ENCODE measurements at regions not wholly inside any gene's neighbourhood (a gene's known extent, or its start where the extent isn't known, plus 50 kb on each side); places are given as distances from the start of the nearest gene placed in this dataset.

DNA sequence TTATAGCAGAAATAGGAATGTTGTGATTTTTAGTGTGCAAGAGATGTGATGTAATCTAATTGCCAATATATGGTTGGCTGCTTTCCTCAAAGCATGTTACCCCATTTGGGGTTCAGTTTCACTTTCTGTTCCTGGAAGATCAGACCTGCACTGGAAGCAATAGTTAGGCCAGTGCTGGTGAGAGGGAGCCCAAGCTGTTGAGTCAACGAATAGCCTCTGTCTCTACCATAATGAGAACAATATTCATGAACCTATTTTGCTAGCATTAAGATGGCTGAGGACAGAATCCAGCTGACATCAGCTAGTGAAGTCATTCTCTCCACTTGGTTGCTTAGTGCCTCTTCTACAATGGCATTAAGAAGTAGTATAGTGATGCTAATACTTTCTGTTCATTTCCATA, 379.9 kb upstream of the DCN start:
- H3K4me3 ChIP-seq (ENCODE audit: low read length): no peak overlapping the region
- no peak for TF ChIP-seq ZNF274 (IDR thresholded peaks at IDR 0.05; ENCODE audit: low read depth, low read length)

DNA sequence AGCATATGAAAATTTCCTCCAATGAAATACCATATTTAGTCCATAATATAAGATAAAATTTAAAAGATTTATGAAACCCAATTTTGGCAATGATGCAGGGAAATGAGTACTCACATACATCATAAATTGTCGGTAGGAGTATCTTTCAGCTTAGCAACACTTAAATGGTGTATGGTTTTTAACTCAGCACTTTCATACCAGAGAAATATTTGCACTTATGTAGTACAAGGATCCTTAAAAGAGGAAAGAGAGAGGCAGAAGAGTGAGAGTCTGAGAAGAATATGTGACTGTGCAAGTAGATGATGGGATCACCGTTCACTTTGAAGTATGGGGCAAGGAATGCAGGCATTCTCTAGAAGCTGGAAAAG, 379.3 kb upstream of the DCN start:
- TF ChIP-seq ZNF274 (IDR thresholded peaks at IDR 0.05; ENCODE audit: low read depth, low read length): no peak
- H3K4me3 ChIP-seq (ENCODE audit: low read length): no peak overlapping the region

DNA sequence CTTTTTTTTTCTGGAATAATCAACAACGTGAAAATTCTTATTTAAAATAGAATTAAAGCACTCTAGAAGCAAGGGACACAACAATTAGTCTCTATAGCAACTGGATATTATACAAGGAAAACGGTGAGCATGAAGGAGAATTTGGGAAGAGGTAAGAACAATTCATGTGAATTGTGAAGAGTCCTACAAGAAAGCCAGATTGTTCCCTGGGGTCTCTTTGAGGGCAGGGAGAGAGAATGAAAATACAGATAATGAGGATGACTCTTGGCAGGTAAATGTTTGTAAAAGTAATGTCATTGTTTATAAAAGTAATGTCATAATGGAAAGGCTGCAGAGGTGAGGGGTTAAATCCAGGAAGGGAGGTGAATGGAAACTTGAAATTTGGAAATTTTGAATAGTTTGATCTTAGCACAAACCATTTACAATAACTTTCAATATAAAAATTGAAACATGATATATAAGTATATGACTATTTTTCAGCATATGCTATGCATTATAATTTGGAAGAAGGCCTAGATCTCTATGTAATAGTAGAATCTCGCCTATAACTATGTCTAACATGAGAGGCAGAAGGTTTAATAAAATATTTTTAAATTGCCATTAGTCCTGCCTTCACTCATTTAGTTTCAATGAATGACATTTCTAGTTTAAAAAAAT, 378.8 kb upstream of the DCN start:
- no peak overlapping the region for H3K4me3 ChIP-seq (ENCODE audit: low read length)
- TF ChIP-seq ZNF274 (IDR thresholded peaks at IDR 0.05; ENCODE audit: low read depth, low read length): no peak

DNA sequence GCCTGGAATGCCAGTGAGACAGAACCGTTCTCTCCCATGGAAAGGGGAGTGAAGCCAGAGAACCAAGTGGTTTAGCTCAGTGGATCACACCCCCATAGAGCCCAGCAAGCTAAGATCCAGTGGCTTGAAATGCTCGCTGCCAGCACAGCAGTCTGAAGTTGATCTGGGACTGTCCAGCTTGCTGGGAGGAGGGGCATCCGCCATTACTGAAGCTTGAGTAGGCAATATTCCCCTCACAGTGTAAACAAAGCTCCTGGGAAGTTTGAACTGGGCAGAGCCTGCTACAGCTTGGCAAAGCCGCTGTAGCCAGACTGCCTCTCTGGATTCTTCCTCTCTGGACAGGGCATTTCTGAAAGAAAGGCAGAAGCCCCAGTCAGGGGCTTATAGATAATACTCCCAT, 374.3 kb upstream of the DCN start:
- TF ChIP-seq ZNF274 (IDR thresholded peaks at IDR 0.05; ENCODE audit: low read depth, low read length): no peak
- no peak overlapping the region for H3K4me3 ChIP-seq (ENCODE audit: low read length)

DNA sequence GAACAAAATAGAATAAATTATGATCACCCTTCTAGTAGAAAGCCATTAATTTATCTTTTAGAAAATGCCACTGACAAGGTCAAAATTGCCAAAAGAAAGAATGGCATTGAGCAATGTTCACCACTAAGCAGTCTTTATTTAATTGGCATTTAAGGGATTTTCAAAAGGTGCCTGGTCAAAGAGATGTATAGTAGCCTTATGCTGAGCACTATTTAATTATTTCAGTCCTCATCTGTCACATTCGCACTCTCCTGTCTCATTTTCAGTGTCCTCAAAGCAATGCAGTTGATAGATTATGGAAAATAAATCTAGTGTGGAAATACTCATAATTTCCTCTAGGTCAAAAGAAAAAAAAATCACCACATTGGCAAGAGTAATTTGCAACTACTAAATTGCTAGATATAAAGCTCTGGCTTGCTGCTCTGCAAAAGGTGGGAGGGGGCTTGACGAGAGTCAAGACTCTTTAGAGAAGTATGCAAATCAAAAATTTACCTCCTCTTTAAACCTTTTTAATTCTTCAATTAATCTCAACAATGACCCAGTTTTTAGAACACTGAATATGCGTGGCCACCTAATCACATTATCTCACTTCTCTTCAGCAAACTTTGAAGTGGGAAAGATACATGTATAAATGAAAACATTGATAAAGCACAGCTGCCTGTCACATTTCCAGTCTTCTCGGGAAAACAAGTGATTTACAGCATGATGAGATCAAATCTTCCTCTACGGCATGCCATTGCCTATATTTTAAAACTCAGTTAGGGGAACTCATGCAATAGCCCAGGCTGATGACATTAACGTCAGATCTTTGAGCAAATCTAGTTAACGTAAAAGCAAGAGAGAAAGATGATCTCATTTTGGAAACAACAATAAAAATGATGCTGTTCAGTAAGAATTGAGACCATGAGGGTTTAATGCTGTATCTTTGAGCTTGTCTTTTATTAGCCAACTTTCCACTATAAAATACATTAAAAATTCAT, 373.1 kb upstream of the DCN start:
- no peak overlapping the region for H3K4me3 ChIP-seq (ENCODE audit: low read length)
- no peak for TF ChIP-seq ZNF274 (IDR thresholded peaks at IDR 0.05; ENCODE audit: low read depth, low read length)

DNA sequence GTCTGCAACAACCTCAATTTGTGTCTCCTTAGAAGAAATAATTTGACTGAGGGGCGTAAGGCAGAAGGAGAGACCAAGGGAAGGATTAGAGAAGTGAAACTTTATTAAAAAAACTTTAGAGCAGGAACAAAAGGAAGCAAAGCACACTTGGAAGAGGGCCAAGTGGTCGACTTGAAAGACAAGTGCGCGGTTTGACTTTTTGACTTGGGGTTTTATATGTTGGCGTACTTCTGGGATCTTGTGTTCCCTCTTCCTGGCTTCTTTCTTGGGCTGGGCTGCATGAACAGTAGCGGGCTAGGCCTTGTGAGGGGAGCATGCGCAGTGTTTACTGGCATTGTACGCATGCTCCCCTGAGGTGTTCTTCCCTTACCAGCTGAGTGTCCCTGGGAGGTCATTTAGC, 369.3 kb upstream of the DCN start:
- H3K4me3 ChIP-seq (ENCODE audit: low read length): no peak overlapping the region
- no peak for TF ChIP-seq ZNF274 (IDR thresholded peaks at IDR 0.05; ENCODE audit: low read depth, low read length)

DNA sequence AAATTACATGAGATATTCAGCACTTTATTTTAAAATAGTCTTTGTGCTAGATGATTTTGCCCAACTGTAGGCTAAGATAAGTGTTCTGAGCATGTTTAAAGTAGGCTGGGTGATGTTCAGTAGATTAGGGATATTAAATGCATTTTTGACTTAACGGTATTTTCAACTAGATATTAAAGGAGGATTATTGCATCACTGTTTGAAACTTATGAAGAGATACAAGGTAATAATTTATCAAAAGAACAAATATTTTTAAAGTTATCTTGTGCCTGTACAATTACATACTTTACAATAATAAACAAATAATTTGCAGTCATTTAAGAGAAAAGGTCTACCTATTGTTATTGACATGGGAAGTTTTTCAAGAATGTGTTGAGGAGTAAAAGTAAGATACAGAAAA, 368.6 kb upstream of the DCN start:
- TF ChIP-seq ZNF274 (IDR thresholded peaks at IDR 0.05; ENCODE audit: low read depth, low read length): no peak
- H3K4me3 ChIP-seq (ENCODE audit: low read length): no peak overlapping the region

DNA sequence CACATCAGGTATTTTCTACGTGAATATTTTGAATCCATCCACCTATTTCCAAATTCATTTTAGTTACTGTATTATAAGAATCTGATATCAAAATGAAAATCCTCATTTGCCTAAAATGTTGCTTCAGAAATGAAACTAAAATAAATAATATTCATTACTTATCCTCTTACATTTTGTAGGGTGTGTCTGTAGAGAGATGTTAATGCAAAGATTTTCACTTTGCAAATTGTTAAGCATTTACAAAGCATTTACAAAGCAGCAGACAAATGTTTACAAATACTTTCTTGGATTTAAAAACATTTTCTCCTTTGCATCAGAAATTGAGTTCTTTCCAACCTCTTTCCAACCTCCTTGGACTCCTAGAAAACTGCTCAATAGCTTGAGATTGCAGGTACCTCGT, 360.0 kb upstream of the DCN start:
- H3K4me3 ChIP-seq (ENCODE audit: low read length): no peak overlapping the region
- no peak for TF ChIP-seq ZNF274 (IDR thresholded peaks at IDR 0.05; ENCODE audit: low read depth, low read length)

DNA sequence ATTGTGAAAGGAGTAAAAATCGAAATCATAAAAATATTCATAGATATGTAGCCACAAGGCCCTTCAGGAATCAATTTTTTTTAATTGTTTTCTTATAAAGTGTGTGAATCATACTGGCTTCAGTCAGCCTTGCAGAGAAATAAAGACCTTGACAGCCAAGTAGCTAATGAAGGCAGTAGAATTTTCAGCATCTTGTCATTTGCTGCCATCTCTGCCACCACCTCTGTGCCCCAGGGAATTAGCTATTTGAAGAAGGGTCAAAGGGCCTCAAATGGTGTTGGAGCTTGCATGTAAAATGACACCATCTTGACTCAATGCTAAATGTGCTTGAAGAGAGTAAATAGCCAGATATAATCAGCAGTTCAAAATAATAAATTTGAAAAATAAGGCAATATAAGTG, 359.4 kb upstream of the DCN start:
- no peak for TF ChIP-seq ZNF274 (IDR thresholded peaks at IDR 0.05; ENCODE audit: low read depth, low read length)
- H3K4me3 ChIP-seq (ENCODE audit: low read length): no peak overlapping the region

DNA sequence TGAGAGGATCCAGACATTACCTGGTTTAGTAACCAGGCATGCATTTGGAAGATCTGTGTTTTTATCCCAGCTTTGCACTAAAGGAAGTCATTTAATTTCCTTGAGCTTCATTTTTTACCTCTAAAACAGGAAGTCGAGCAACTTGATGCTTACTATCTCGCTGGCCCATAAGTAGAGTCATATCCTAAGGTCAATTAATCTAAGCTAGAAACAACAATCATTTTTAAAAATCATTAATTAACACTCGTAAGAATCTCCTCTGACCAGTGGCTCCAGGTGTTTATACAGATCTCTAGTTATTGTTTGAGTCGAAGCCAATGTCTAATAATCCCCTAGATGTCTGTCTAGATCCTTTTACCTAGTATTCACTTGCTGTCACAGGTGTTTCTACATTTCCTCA, 355.8 kb upstream of the DCN start:
- no peak for TF ChIP-seq ZNF274 (IDR thresholded peaks at IDR 0.05; ENCODE audit: low read depth, low read length)
- no peak overlapping the region for H3K4me3 ChIP-seq (ENCODE audit: low read length)

DNA sequence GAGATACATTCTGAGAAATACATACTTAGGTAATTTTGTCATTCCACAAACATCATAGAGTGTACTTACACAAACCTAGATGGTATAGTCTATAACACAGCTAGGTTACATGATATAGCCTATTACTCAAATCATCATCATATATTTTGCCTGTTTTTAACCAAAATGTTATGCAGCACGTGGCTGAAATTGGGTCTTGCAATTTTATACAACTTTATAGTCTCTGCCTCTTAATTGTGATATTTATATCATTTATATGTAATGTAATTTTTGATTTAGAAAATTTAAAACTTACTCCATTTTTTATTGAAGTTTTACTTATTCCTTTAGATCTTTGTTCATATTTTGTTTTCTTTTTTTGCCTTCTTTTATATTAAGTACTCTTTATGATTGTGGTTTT, 350.7 kb upstream of the DCN start:
- H3K4me3 ChIP-seq (ENCODE audit: low read length): no peak overlapping the region
- no peak for TF ChIP-seq ZNF274 (IDR thresholded peaks at IDR 0.05; ENCODE audit: low read depth, low read length)

DNA sequence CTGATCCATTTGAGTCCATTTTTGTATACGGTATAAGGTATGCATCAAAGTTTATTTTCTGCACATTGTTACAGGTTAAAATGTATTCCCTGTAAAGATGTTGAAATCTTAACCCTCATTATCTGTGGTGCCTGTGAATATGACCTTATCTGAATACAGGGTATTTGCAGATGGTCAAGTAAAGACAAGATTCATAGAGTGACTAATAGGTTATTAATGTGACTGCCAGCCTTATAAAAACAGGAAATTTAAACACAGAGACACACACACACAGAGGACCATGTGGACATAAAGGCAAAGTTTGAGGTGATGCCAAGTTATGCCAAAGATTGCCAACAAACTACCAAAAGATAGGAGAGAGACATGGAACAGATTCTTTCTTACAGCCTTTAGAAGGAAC, 347.2 kb upstream of the DCN start:
- H3K4me3 ChIP-seq (ENCODE audit: low read length): no peak overlapping the region
- TF ChIP-seq ZNF274 (IDR thresholded peaks at IDR 0.05; ENCODE audit: low read depth, low read length): no peak

DNA sequence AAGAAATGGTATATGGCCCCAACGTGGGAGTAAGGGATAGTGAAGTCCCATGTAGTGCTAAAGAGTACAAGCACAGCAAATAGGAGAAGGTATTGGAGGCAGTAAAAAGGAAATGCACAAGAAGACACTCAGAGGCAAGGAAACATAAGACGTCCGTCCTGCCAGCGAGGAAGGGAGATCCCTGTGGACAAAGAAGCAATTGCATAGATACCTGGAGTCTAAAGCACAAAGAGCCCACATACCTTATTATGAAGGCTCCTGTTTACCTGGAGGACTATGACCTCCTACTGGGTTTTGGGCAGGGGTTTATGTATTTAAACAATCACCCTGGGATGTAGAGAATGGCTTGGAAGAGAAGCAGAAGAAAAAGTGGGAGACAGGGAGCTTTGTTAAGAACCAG, 341.2 kb upstream of the DCN start:
- no peak for TF ChIP-seq ZNF274 (IDR thresholded peaks at IDR 0.05; ENCODE audit: low read depth, low read length)
- no peak overlapping the region for H3K4me3 ChIP-seq (ENCODE audit: low read length)

DNA sequence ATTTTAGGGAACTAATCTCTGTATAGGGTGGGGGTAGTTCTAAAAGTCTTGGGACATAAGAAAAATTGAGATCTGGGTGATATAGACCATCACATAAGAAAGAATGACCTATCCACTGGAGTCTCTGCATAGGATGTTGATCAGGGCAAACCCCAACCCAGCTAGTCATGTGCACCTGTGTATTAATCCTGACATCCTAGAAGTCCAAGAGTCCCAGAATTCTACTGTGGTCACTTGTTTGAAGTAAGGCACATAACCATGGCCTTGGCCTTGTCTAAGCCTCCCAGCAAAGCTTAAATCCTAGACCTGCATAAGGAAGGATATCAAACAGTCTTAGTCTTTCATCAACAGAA, 334.1 kb upstream of the DCN start:
- H3K4me3 ChIP-seq (ENCODE audit: low read length): no peak overlapping the region
- no peak for TF ChIP-seq ZNF274 (IDR thresholded peaks at IDR 0.05; ENCODE audit: low read depth, low read length)

DNA sequence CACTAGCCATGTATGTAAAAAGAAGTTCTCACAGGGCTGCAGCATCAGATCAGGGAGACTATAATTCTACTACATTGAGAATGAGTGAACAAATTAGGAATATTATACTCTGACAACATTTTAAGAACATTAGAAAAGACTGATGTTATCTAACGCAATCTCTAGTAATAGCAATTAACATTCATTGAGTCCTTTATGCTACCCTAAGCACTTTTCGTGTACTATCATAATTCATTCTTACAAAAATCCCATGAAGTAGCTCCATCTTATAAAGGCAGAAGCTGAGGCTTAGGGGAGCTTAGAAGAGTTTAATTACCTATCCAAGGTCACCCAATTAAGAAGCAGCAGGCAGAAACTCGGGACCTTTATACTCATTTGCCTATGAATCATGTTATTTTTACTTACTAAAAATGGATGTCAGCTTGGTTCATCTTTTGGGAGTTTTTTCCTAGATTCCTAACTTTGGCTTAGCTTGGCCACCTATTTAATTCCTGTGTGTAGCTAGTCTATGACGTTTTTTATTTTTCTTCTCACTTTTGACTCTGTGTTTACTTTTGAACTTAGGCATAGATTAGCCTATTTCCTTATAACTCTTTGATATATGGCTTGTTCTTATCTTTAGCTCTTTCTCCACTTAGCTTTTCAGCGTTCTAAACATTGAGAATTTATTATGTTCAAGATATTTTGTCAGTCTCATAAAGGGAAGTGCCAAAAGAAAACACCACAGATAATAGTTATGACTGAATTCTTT, 333.5 kb upstream of the DCN start:
- H3K4me3 ChIP-seq (ENCODE audit: low read length): no peak overlapping the region
- no peak for TF ChIP-seq ZNF274 (IDR thresholded peaks at IDR 0.05; ENCODE audit: low read depth, low read length)
